MM.1S (cell line): ENCODE measurements at regions not wholly inside any gene's neighbourhood (a gene's known extent, or its start where the extent isn't known, plus 50 kb on each side); places are given as distances from the start of the nearest gene placed in this dataset.

ENCODE experiments used
- DNase-seq: peaks from one replicate; pipeline ENCODE4 v3.0.0-alpha.2; 2015
- H2AFZ ChIP-seq: fragments of 300-600 bp; sonication (generic); 2 replicates; pipeline ENCODE4 v1.6.0; 2016; ENCODE audit warnings: antibody characterized with exemption, low read length
- H3F3A ChIP-seq: fragments of 300-600 bp; sonication (generic); 2 replicates; pipeline ENCODE4 v1.6.1; 2016; ENCODE audit warnings: mild to moderate bottlenecking, antibody characterized with exemption, low read length, moderate library complexity, mixed read lengths; ENCODE audit not compliant: insufficient read depth
- H3K27ac ChIP-seq: fragments of 300-600 bp; sonication (generic); 2 replicates; pipeline ENCODE4 v1.5.1; 2016; ENCODE audit warnings: mild to moderate bottlenecking, low read length
- H3K27me3 ChIP-seq: fragments of 300-600 bp; sonication (generic); replicated peaks from 2 replicates; pipeline ENCODE4 v1.6.0; 2016; ENCODE audit warnings: low read length; ENCODE audit not compliant: insufficient read depth
- H3K36me3 ChIP-seq: fragments of 300-600 bp; sonication (generic); replicated peaks from 2 replicates; pipeline ENCODE4 v1.6.1; 2016; ENCODE audit warnings: mild to moderate bottlenecking, low read length, mixed read lengths; ENCODE audit not compliant: insufficient read depth
- H3K4me1 ChIP-seq: fragments of 300-600 bp; sonication (generic); 2 replicates; pipeline ENCODE4 v1.6.1; 2016; ENCODE audit warnings: low read length, mixed read lengths
- H3K4me2 ChIP-seq: fragments of 300-600 bp; sonication (generic); 2 replicates; pipeline ENCODE4 v1.6.0; 2016; ENCODE audit warnings: low read depth, low read length
- H3K4me3 ChIP-seq: fragments of 300-600 bp; sonication (generic); 2 replicates; pipeline ENCODE4 v1.5.1; 2016; ENCODE audit warnings: low read length, mixed read lengths
- H3K79me2 ChIP-seq: fragments of 300-600 bp; sonication (generic); 2 replicates; pipeline ENCODE4 v1.6.1; 2016; ENCODE audit warnings: mixed run types, low read length, mixed read lengths
- H3K9ac ChIP-seq: fragments of 300-600 bp; sonication (generic); 2 replicates; pipeline ENCODE4 v1.6.1; 2016; ENCODE audit warnings: low read length, mixed read lengths
- H3K9me2 ChIP-seq: fragments of 300-600 bp; sonication (generic); replicated peaks from 2 replicates; pipeline ENCODE4 v1.6.1; 2016; ENCODE audit warnings: mild to moderate bottlenecking, low read length, mixed read lengths; ENCODE audit not compliant: insufficient read depth
- H3K9me3 ChIP-seq: fragments of 300-600 bp; sonication (generic); replicated peaks from 2 replicates; pipeline ENCODE4 v1.6.1; 2016; ENCODE audit warnings: mild to moderate bottlenecking, low read length, mixed read lengths; ENCODE audit not compliant: insufficient read depth
- H4K20me1 ChIP-seq: fragments of 300-600 bp; sonication (generic); 2 replicates; pipeline ENCODE4 v1.6.1; 2016; ENCODE audit warnings: mild to moderate bottlenecking, low read length, moderate library complexity, mixed read lengths; ENCODE audit not compliant: insufficient read depth
- EZH2 ChIP-seq: fragments of 300-600 bp; sonication (generic); optimal IDR thresholded peaks from 2 replicates; pipeline ENCODE3; 2017; ENCODE audit warnings: low read depth, mild to moderate bottlenecking, antibody characterized with exemption, low read length, mixed read lengths
- EZH2phosphoT487 ChIP-seq: fragments of 300-600 bp; sonication (generic); IDR thresholded peaks from 2 replicates; pipeline ENCODE4 v1.6.1; 2018; ENCODE audit warnings: antibody characterized with exemption, low read length
- TF ChIP-seq, protein P1 (sequence below): fragments of 300-600 bp; sonication (generic); IDR thresholded peaks from 2 replicates; pipeline ENCODE4 v1.5.1; 2016; ENCODE audit warnings: antibody characterized with exemption, low read length, mixed read lengths

DNA sequence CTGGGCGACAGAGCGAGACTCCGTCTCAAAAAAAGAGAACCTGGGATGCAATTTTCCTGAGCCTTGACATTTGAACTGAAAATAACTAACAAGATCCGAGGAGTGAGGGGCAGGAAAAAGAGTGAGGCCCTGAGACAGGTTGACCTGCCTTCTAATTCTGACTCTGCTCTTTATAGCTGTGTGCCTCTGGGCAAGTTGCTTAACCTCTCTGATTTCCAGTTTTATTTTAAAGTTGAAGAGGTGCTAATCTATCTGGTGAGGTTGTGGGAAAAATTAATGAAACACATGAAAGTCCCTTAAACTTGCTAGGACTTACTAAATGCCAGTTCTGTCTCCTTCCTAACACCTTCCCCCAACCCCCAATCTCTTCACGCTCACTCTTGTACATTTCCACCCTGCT lies 108.4 kb upstream of the MGAT5 start:
- H3K27me3 ChIP-seq: no peaks in the 10 kb centered on the region
- H3K9ac ChIP-seq: no peak overlapping the region
- H3K9me2 ChIP-seq: no peaks in the 10 kb centered on the region
- no peak overlapping the region for H3K4me2 ChIP-seq
- no peaks in the 10 kb centered on the region for H3F3A ChIP-seq
- peaks cover 99% of the 10 kb centered on the region for H3K79me2 ChIP-seq
- H3K4me1 ChIP-seq: 0 out of 2 replicates have a peak, but pooled peaks cover 8% of the 10 kb centered on the region
- TF ChIP-seq EZH2: no peak
- TF ChIP-seq EZH2phosphoT487: no peak
- TF ChIP-seq, protein P1, sequence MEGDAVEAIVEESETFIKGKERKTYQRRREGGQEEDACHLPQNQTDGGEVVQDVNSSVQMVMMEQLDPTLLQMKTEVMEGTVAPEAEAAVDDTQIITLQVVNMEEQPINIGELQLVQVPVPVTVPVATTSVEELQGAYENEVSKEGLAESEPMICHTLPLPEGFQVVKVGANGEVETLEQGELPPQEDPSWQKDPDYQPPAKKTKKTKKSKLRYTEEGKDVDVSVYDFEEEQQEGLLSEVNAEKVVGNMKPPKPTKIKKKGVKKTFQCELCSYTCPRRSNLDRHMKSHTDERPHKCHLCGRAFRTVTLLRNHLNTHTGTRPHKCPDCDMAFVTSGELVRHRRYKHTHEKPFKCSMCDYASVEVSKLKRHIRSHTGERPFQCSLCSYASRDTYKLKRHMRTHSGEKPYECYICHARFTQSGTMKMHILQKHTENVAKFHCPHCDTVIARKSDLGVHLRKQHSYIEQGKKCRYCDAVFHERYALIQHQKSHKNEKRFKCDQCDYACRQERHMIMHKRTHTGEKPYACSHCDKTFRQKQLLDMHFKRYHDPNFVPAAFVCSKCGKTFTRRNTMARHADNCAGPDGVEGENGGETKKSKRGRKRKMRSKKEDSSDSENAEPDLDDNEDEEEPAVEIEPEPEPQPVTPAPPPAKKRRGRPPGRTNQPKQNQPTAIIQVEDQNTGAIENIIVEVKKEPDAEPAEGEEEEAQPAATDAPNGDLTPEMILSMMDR: no peak
- H2AFZ ChIP-seq: no peak overlapping the region
- peaks cover 6% of the 10 kb centered on the region; the same call in 1 of the 2 replicates for H4K20me1 ChIP-seq
- no peak overlapping the region for H3K4me3 ChIP-seq
- no peak overlapping the region for H3K27ac ChIP-seq
- H3K36me3 ChIP-seq: no peaks in the 10 kb centered on the region
- no peaks in the 10 kb centered on the region for H3K9me3 ChIP-seq
- no peak for DNase-seq

DNA sequence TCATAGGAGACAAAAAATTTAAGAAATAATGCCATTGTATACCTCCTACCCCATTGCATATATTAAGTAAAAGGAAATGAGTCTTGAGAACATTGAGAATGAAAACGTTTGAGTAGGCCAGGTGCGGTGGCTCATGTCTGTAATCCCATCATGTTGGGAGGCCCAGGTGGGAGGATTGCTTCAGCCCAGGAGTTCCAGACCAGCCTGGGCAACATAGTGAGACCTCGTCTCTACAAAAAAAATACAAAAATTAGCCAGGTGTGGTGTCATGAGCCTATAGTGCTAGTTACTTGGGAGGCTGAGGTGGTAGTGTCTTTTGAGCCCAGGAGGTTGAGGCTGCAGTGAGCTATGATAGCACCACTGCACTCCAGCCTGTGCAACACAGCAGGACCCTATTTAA lies 107.7 kb upstream of the MGAT5 start:
- Histone ChIP-seq H4K20me1 (peaks cover 6% of the 10 kb centered on the region; the same call in 1 of the 2 replicates), H3K79me2 (peaks cover 98% of the 10 kb centered on the region), H3K27ac (no peak overlapping the region), H3K4me3 (no peak overlapping the region), H3K27me3 (no peaks in the 10 kb centered on the region), H3K4me1 (0 out of 2 replicates have a peak, but pooled peaks cover 8% of the 10 kb centered on the region), H3K9ac (no peak overlapping the region), H3F3A (no peaks in the 10 kb centered on the region), H2AFZ (no peak overlapping the region), H3K4me2 (no peak overlapping the region), H3K9me2 (no peaks in the 10 kb centered on the region), H3K36me3 (no peaks in the 10 kb centered on the region), H3K9me3 (no peaks in the 10 kb centered on the region)
- TF ChIP-seq EZH2phosphoT487: no peak
- TF ChIP-seq, protein P1: no peak
- no peak for TF ChIP-seq EZH2
- DNase-seq: no peak

DNA sequence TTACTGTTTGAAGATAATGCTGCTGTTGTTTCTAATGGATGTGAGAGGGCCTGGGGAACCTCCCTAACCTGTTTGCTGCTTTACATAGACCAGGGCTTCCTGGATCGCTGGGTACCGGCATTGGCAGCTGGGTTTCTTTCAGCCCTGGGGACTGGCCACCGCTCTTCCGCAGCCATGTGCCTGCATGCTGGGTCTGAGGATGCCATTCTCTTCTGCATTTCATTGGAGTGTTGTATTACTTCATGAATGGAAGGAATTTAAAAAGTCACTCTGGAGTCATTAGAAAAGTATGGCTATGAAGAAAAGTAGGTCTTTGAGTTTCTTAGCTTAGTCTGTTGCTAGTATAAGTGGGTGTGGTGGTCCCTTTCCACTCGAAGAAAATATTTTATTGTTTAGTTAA lies 107.3 kb upstream of the MGAT5 start:
- Histone ChIP-seq H3K79me2 (peaks cover 95% of the 10 kb centered on the region), H4K20me1 (peaks cover 6% of the 10 kb centered on the region; the same call in 1 of the 2 replicates), H3K9me3 (no peaks in the 10 kb centered on the region), H3K4me2 (no peak overlapping the region), H3K27me3 (no peaks in the 10 kb centered on the region), H3K4me1 (0 out of 2 replicates have a peak, but pooled peaks cover 8% of the 10 kb centered on the region), H3K36me3 (no peaks in the 10 kb centered on the region), H3K4me3 (no peak overlapping the region), H3K27ac (no peak overlapping the region), H3F3A (no peaks in the 10 kb centered on the region), H3K9ac (no peak overlapping the region), H3K9me2 (no peaks in the 10 kb centered on the region), H2AFZ (no peak overlapping the region)
- TF ChIP-seq EZH2phosphoT487 (no peak), EZH2 (no peak)
- TF ChIP-seq, protein P1: no peak
- no peak for DNase-seq
